Liver (tissue), 8 donors: ENCODE measurements at regions not wholly inside any gene's neighbourhood (a gene's known extent, or its start where the extent isn't known, plus 50 kb on each side); places are given as distances from the start of the nearest gene placed in this dataset.

Experiments
- DNase-seq: peaks from one replicate; pipeline ENCODE4 v3.0.0-alpha.2; 2017; ENCODE audit warnings: low spot score
- H3K27ac ChIP-seq, 2 donors: one replicate each; pipeline ENCODE4 v1.7.0; 2013; ENCODE audit warnings: inconsistent platforms in 2 of 2, low read length in 2 of 2, control low read depth in 1 of 2, low read depth in 1 of 2, mild to moderate bottlenecking in 1 of 2
- H3K27me3 ChIP-seq, 4 donors: one replicate each; pipeline versions ENCODE4 v1.6.1 to v1.7.0; 2013; ENCODE audit warnings: low read length in 3 of 4, inconsistent platforms in 1 of 4, mild to moderate bottlenecking in 1 of 4, moderate library complexity in 1 of 4; ENCODE audit not compliant: control insufficient read depth in 4 of 4, insufficient read depth in 4 of 4
- H3K36me3 ChIP-seq, 4 donors: one replicate each; pipeline versions ENCODE4 v1.6.1 to v1.7.0; 2013; ENCODE audit warnings: low read length in 3 of 4, mild to moderate bottlenecking in 3 of 4, low read depth in 1 of 4, moderate library complexity in 1 of 4; ENCODE audit not compliant: control insufficient read depth in 4 of 4, insufficient read depth in 3 of 4
- H3K4me1 ChIP-seq, 4 donors: one replicate each; pipeline versions ENCODE4 v1.6.1 to v1.7.0; 2013; ENCODE audit warnings: low read length in 3 of 4, mild to moderate bottlenecking in 3 of 4, moderate library complexity in 1 of 4; ENCODE audit not compliant: control insufficient read depth in 4 of 4, insufficient read depth in 4 of 4
- H3K4me3 ChIP-seq, 3 donors: one replicate each; pipeline versions ENCODE4 v1.6.1 to v1.7.0; 2013; ENCODE audit warnings: low read length in 3 of 3, control low read depth in 1 of 3, low read depth in 1 of 3, mild to moderate bottlenecking in 1 of 3
- H3K9ac ChIP-seq, 2 donors: one replicate each; pipeline ENCODE4 v1.7.0; 2013; ENCODE audit warnings: low read length in 2 of 2, mild to moderate bottlenecking in 2 of 2, moderate library complexity in 2 of 2, control low read depth in 1 of 2, low read depth in 1 of 2
- H3K9me3 ChIP-seq, 4 donors: one replicate each; pipeline versions ENCODE4 v1.6.1 to v1.7.0; 2013; ENCODE audit warnings: low read length in 3 of 4; ENCODE audit not compliant: control insufficient read depth in 4 of 4
- ATF3 ChIP-seq: IDR thresholded peaks from 2 replicates; pipeline ENCODE4 v1.6.1; 2016; ENCODE audit warnings: antibody characterized with exemption
- CTCF ChIP-seq: fragments of 150-350 bp; IDR thresholded peaks from 2 replicates; pipeline ENCODE4 v1.5.1; 2017; ENCODE audit warnings: improper control_type of control experiment, low read depth, low read length; ENCODE audit not compliant: missing input control
- EGR1 ChIP-seq, 2 donors: IDR thresholded peaks; 2 replicates each; pipeline ENCODE4 v1.6.1; 2016 to 2018; ENCODE audit warnings: antibody characterized with exemption in 2 of 2, low read depth in 2 of 2
- FOXA1 ChIP-seq: IDR thresholded peaks from 2 replicates; pipeline ENCODE4 v1.6.1; 2016; ENCODE audit warnings: antibody characterized with exemption
- FOXA2 ChIP-seq: IDR thresholded peaks from 2 replicates; pipeline ENCODE4 v1.6.1; 2016; ENCODE audit warnings: antibody characterized with exemption
- GABPA ChIP-seq, 2 donors: IDR thresholded peaks in 1 of 2; conservative IDR thresholded peaks in 1 of 2; 2 replicates each; pipeline ENCODE4 v1.6.1; 2016; ENCODE audit warnings: antibody characterized with exemption in 2 of 2, mild to moderate bottlenecking in 1 of 2, moderate library complexity in 1 of 2
- HNF4A ChIP-seq, 2 donors: conservative IDR thresholded peaks; 2 replicates each; pipeline ENCODE4 v1.6.1; 2016; ENCODE audit warnings: antibody characterized with exemption in 2 of 2, mild to moderate bottlenecking in 2 of 2
- HNF4G ChIP-seq: IDR thresholded peaks from 2 replicates; pipeline ENCODE4 v1.6.1; 2016; ENCODE audit warnings: antibody characterized with exemption
- JUND ChIP-seq, 2 donors: IDR thresholded peaks; 2 replicates each; pipeline ENCODE4 v1.6.1; 2016; ENCODE audit warnings: antibody characterized with exemption in 2 of 2
- MAX ChIP-seq: IDR thresholded peaks from 2 replicates; pipeline ENCODE4 v1.6.1; 2016; ENCODE audit warnings: antibody characterized with exemption
- NR2F2 ChIP-seq: IDR thresholded peaks from 2 replicates; pipeline ENCODE4 v1.6.1; 2016; ENCODE audit warnings: antibody characterized with exemption
- RAD21 ChIP-seq, 2 donors: IDR thresholded peaks; 2 replicates each; pipeline ENCODE4 v1.6.1; 2016; ENCODE audit warnings: antibody characterized with exemption in 2 of 2, mild to moderate bottlenecking in 2 of 2
- REST ChIP-seq: IDR thresholded peaks from 2 replicates; pipeline ENCODE4 v1.6.1; 2016; ENCODE audit warnings: antibody characterized with exemption, mild to moderate bottlenecking
- RXRA ChIP-seq, 2 donors: IDR thresholded peaks; 2 replicates each; pipeline ENCODE4 v1.6.1; 2017 to 2018; ENCODE audit warnings: antibody characterized with exemption in 2 of 2, mild to moderate bottlenecking in 1 of 2
- SP1 ChIP-seq: IDR thresholded peaks from 2 replicates; pipeline ENCODE4 v1.6.1; 2018; ENCODE audit warnings: antibody characterized with exemption, mild to moderate bottlenecking
- TAF1 ChIP-seq: conservative IDR thresholded peaks from 2 replicates; pipeline ENCODE4 v1.6.1; 2016; ENCODE audit warnings: antibody characterized with exemption, mild to moderate bottlenecking
- YY1 ChIP-seq: IDR thresholded peaks from 2 replicates; pipeline ENCODE4 v1.6.1; 2016; ENCODE audit warnings: antibody characterized with exemption, mild to moderate bottlenecking
- ZBTB33 ChIP-seq: IDR thresholded peaks from 2 replicates; pipeline ENCODE4 v1.6.1; 2016; ENCODE audit warnings: antibody characterized with exemption
- WGBS: extraction: QIAGEN DNeasy Blood & Tissue Kit; methylation state at CpG from one replicate; pipeline ENCODE4 v1.1.7; 2013; 5-methylcytosine and 5-hydroxymethylcytosine counted together
- donor health status: healthy.
- donor health status: healthy.
- donor health status: healthy.
- donor health status: healthy.
- donor health status: healthy.

- no peak for DNase-seq
- Histone ChIP-seq H3K4me1 (peaks cover 6 to 14% (median 11%) of the 10 kb centered on the region in 4 donors), H3K4me3 (no peak overlapping the region), H3K27ac (no peak overlapping the region), H3K9me3 (no peaks in the 10 kb centered on the region), H3K36me3 (no peaks in the 10 kb centered on the region), H3K9ac (no peak overlapping the region), H3K27me3 (no peaks in the 10 kb centered on the region)
- WGBS = 88% methylated on average over 1 of the region's 1 CpG
- TF ChIP-seq EGR1 (IDR thresholded peaks at IDR 0.05; ENCODE audit: low read depth in 2 of 2) = no peak
- no peak for TF ChIP-seq TAF1
- TF ChIP-seq CTCF = no peak
- TF ChIP-seq MAX = no peak
- TF ChIP-seq NR2F2 = no peak
- TF ChIP-seq REST = no peak
- TF ChIP-seq HNF4A (conservative IDR thresholded peaks at IDR 0.05) = no peak
- TF ChIP-seq RXRA (IDR thresholded peaks at IDR 0.05) = no peak
- TF ChIP-seq SP1 = no peak
- no peak for TF ChIP-seq YY1
- no peak for TF ChIP-seq ZBTB33
- no peak for TF ChIP-seq JUND (IDR thresholded peaks at IDR 0.05)
- TF ChIP-seq FOXA1 = no peak
- TF ChIP-seq HNF4G = no peak
- TF ChIP-seq ATF3 = no peak
- no peak for TF ChIP-seq GABPA (IDR thresholded peaks at IDR 0.05 in 1 of 2, conservative IDR thresholded peaks at IDR 0.05 in 1 of 2)
- no peak for TF ChIP-seq RAD21 (IDR thresholded peaks at IDR 0.05)
- no peak for TF ChIP-seq FOXA2
These were observed 112.1 kb upstream of the XIST start for GRCh38 chrX:73964579-73964978.
